H1 (cell line): ENCODE measurements at regions not wholly inside any gene's neighbourhood (a gene's known extent, or its start where the extent isn't known, plus 50 kb on each side); places are given as distances from the start of the nearest gene placed in this dataset.

ENCODE experiments used
- CEBPB ChIP-seq: IDR thresholded peaks from 2 replicates; pipeline ENCODE4 v1.6.1; 2012; ENCODE audit warnings: low read depth, low read length
- CTCF ChIP-seq, 3 experiments: IDR thresholded peaks; 1 replicate in 2 of 3; 2 replicates in 1 of 3; pipeline versions ENCODE4 v1.5.1 to v1.6.1; 2011; ENCODE audit warnings: low read length in 3 of 3, mild to moderate bottlenecking in 3 of 3, inconsistent platforms in 2 of 3, low read depth in 1 of 3, moderate library complexity in 1 of 3; ENCODE audit not compliant: insufficient read depth in 1 of 3; ENCODE audit errors: control extremely low read depth in 1 of 3
- EP300 ChIP-seq, 2 experiments: IDR thresholded peaks; 1 replicate in 1 of 2; 2 replicates in 1 of 2; pipeline ENCODE4 v1.6.1; 2011 to 2012; ENCODE audit warnings: low read depth in 2 of 2, low read length in 2 of 2, mild to moderate bottlenecking in 2 of 2, borderline replicate concordance in 1 of 2, inconsistent platforms in 1 of 2, moderate library complexity in 1 of 2
- EZH2 ChIP-seq: fragments of 200-600 bp; sonication (generic); IDR thresholded peaks from 2 replicates; pipeline ENCODE4 v1.7.1; 2012; ENCODE audit warnings: low read depth, mild to moderate bottlenecking, moderate library complexity, low read length, inconsistent platforms; ENCODE audit not compliant: severe bottlenecking
- JUND ChIP-seq: IDR thresholded peaks from 2 replicates; pipeline ENCODE4 v1.6.1; 2011; ENCODE audit warnings: mild to moderate bottlenecking, improper control_type of control experiment, low read length
- PHF8 ChIP-seq: fragments of 200-600 bp; sonication (generic); conservative IDR thresholded peaks from 2 replicates; pipeline ENCODE4 v1.7.1; 2012; ENCODE audit warnings: low read depth, mild to moderate bottlenecking, inconsistent platforms, low read length, moderate library complexity
- POLR2AphosphoS5 ChIP-seq: IDR thresholded peaks from 2 replicates; pipeline ENCODE4 v1.6.1; 2011; ENCODE audit warnings: low read depth, low read length
- SP1 ChIP-seq: IDR thresholded peaks from 2 replicates; pipeline ENCODE4 v1.6.1; 2011; ENCODE audit warnings: low read depth, low read length
- TAF1 ChIP-seq: IDR thresholded peaks from 2 replicates; pipeline ENCODE4 v1.6.1; 2011; ENCODE audit warnings: mild to moderate bottlenecking, low read depth, low read length
- TF ChIP-seq, protein P1 (sequence below): IDR thresholded peaks from 2 replicates; pipeline ENCODE4 v1.6.1; 2012; ENCODE audit warnings: inconsistent platforms

DNA sequence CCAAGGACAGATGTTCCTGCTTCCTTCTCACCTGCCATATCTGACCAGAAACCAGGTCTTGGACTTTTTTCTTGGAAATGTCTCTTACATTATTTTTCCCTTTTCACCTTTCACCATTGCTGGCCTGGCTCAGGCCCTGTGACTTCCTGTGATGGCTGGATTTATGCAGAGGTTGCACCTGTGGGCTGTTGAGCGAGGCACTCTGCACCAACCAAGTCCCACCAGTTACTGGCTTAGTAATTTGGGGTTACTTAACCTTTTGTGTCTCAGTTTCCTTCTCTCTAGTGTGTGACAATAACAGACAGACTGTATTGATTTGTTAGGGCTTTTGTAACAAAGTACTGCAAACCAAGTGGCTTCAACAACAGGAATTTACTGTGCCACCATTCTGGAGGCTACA, 110.0 kb downstream of the INSIG2 start:
- TF ChIP-seq CEBPB, result no peak
- no peak for TF ChIP-seq JUND
- TF ChIP-seq CTCF (IDR thresholded peaks at IDR 0.05; ENCODE audit: control extremely low read depth in 1 of 3, insufficient read depth in 1 of 3, low read depth in 1 of 3, low read length in 3 of 3), result no peak
- TF ChIP-seq EP300 (IDR thresholded peaks at IDR 0.05; ENCODE audit: borderline replicate concordance in 1 of 2, low read depth in 2 of 2, low read length in 2 of 2), result no peak
- TF ChIP-seq, protein P1, sequence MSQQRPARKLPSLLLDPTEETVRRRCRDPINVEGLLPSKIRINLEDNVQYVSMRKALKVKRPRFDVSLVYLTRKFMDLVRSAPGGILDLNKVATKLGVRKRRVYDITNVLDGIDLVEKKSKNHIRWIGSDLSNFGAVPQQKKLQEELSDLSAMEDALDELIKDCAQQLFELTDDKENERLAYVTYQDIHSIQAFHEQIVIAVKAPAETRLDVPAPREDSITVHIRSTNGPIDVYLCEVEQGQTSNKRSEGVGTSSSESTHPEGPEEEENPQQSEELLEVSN, result no peak
- TF ChIP-seq EZH2, result no peak
- TF ChIP-seq POLR2AphosphoS5, result no peak
- no peak for TF ChIP-seq TAF1
- TF ChIP-seq SP1, result no peak
- no peak for TF ChIP-seq PHF8
